SK-N-SH (cell line): ENCODE measurements at regions not wholly inside any gene's neighbourhood (a gene's known extent, or its start where the extent isn't known, plus 50 kb on each side); places are given as distances from the start of the nearest gene placed in this dataset.

Experiments used
- CTCF ChIA-PET: fragments of 300-600, 350-600 bp; formaldehyde crosslinking; extraction: SDS; loops from one replicate; lab custom pipeline; 2021; lab: Yijun Ruan, JAX
- POLR2A ChIA-PET: fragments of 350-600 bp; sonication (Branson Sonifier 250); formaldehyde crosslinking; extraction: SDS; loops from one replicate; lab custom pipeline; 2020; ENCODE audit warnings: antibody characterized with exemption, inconsistent platforms; lab: Yijun Ruan, JAX
- DNase-seq: peaks from one replicate; pipeline ENCODE4 v3.0.0; 2012
- H2AFZ ChIP-seq: fragments of 200-600 bp; sonication (generic); 2 replicates; pipeline ENCODE4 v1.8.1; 2016; ENCODE audit warnings: antibody characterized with exemption, mild to moderate bottlenecking, low read depth
- H3F3A ChIP-seq: fragments of 200-600 bp; sonication (generic); replicated peaks from 2 replicates; pipeline ENCODE3; 2016; ENCODE audit warnings: antibody characterized with exemption, mild to moderate bottlenecking; ENCODE audit not compliant: insufficient read depth
- H3K27ac ChIP-seq, 2 experiments: fragments of 200-500 bp in 1 of 2; fragments of 200-600 bp in 1 of 2; sonication (Bioruptor generic) in 1 of 2; sonication (generic), shearing (Covaris generic) in 1 of 2; 2 replicates each; pipeline versions ENCODE4 v1.5.1 to v1.6.1; 2014 to 2016; ENCODE audit warnings: low read depth in 2 of 2, inconsistent platforms in 1 of 2, low read length in 1 of 2, mild to moderate bottlenecking in 1 of 2, mixed read lengths in 1 of 2
- H3K27me3 ChIP-seq: fragments of 200-600 bp; sonication (generic), shearing (Covaris generic); 2 replicates; pipeline ENCODE4 v1.6.1; 2016; ENCODE audit warnings: mixed run types; ENCODE audit not compliant: insufficient read depth
- H3K36me3 ChIP-seq, 2 experiments: fragments of 200-500 bp in 1 of 2; fragments of 200-600 bp in 1 of 2; sonication (Bioruptor generic) in 1 of 2; sonication (generic) in 1 of 2; replicated peaks in 1 of 2; 2 replicates each; pipeline versions ENCODE3 to v1.5.1; 2014 to 2016; ENCODE audit warnings: low read length in 1 of 2, mild to moderate bottlenecking in 1 of 2; ENCODE audit not compliant: insufficient read depth in 2 of 2, control insufficient read depth in 1 of 2
- H3K4me1 ChIP-seq, 2 experiments: fragments of 200-500 bp in 1 of 2; fragments of 200-600 bp in 1 of 2; sonication (Bioruptor generic) in 1 of 2; sonication (generic), shearing (Covaris generic) in 1 of 2; 2 replicates each; pipeline versions ENCODE4 v1.5.1 to v1.6.1; 2014 to 2016; ENCODE audit warnings: low read depth in 1 of 2, low read length in 1 of 2, mixed run types in 1 of 2; ENCODE audit not compliant: insufficient read depth in 2 of 2, control insufficient read depth in 1 of 2
- H3K4me2 ChIP-seq: fragments of 200-600 bp; sonication (generic), shearing (Covaris generic); 2 replicates; pipeline ENCODE4 v1.6.1; 2017; ENCODE audit warnings: mixed run types
- H3K4me3 ChIP-seq, 2 experiments: fragments of 200-500 bp in 1 of 2; fragments of 200-600 bp in 1 of 2; sonication (Bioruptor generic) in 1 of 2; sonication (generic), shearing (Covaris generic) in 1 of 2; 2 replicates each; pipeline versions ENCODE4 v1.5.1 to v1.8.1; 2014 to 2016; ENCODE audit warnings: low read depth in 2 of 2, inconsistent platforms in 1 of 2, low read length in 1 of 2, mild to moderate bottlenecking in 1 of 2, mixed read lengths in 1 of 2, moderate library complexity in 1 of 2
- H3K79me2 ChIP-seq: fragments of 200-600 bp; sonication (generic); 2 replicates; pipeline ENCODE4 v1.8.1; 2017; ENCODE audit warnings: mild to moderate bottlenecking; ENCODE audit not compliant: insufficient read depth
- H3K9ac ChIP-seq: fragments of 200-600 bp; sonication (generic); 2 replicates; pipeline ENCODE4 v1.6.1; 2017; ENCODE audit warnings: mixed run types
- H3K9me2 ChIP-seq: fragments of 200-600 bp; sonication (generic); 2 replicates; pipeline ENCODE4 v1.6.1; 2017; ENCODE audit warnings: mixed run types
- H3K9me3 ChIP-seq: fragments of 200-600 bp; sonication (generic); 2 replicates; pipeline ENCODE4 v1.6.1; 2017; ENCODE audit warnings: mixed run types, mild to moderate bottlenecking, moderate library complexity
- H4K20me1 ChIP-seq: fragments of 200-600 bp; sonication (generic); 2 replicates; pipeline ENCODE4 v1.6.1; 2017; ENCODE audit warnings: mild to moderate bottlenecking, mixed run types; ENCODE audit not compliant: insufficient read depth
- FOSL2 ChIP-seq: IDR thresholded peaks from 2 replicates; pipeline ENCODE4 v1.4.0; 2012; ENCODE audit warnings: low read depth, mild to moderate bottlenecking, moderate library complexity, borderline replicate concordance
- FOXM1 ChIP-seq: IDR thresholded peaks from 2 replicates; pipeline ENCODE4 v1.4.0; 2012; ENCODE audit warnings: low read depth, mild to moderate bottlenecking
- MAX ChIP-seq: IDR thresholded peaks from 2 replicates; pipeline ENCODE4 v1.4.0; 2012; ENCODE audit warnings: low read depth
- MEF2A ChIP-seq: IDR thresholded peaks from 2 replicates; pipeline ENCODE4 v1.4.0; 2012; ENCODE audit warnings: low read depth, borderline replicate concordance
- RAD21 ChIP-seq: IDR thresholded peaks from 2 replicates; pipeline ENCODE4 v1.6.1; 2012; ENCODE audit warnings: mild to moderate bottlenecking, low read length
- REST ChIP-seq: IDR thresholded peaks from 2 replicates; pipeline ENCODE4 v1.6.1; 2012; ENCODE audit warnings: mild to moderate bottlenecking, low read depth, low read length, moderate library complexity
- SIN3A ChIP-seq: IDR thresholded peaks from 2 replicates; pipeline ENCODE4 v1.6.1; 2012; ENCODE audit warnings: low read depth, mild to moderate bottlenecking, low read length, moderate library complexity, borderline replicate concordance
- SMC3 ChIP-seq: IDR thresholded peaks from 2 replicates; pipeline ENCODE4 v1.6.1; 2012; ENCODE audit warnings: low read depth, low read length, improper control_type of control experiment
- TAF1 ChIP-seq: IDR thresholded peaks from 2 replicates; pipeline ENCODE4 v1.6.1; 2012; ENCODE audit warnings: low read depth, mild to moderate bottlenecking, low read length, moderate library complexity, borderline replicate concordance
- TEAD4 ChIP-seq: IDR thresholded peaks from 2 replicates; pipeline ENCODE4 v1.4.0; 2012; ENCODE audit warnings: mild to moderate bottlenecking, borderline replicate concordance; ENCODE audit not compliant: insufficient read depth
- USF2 ChIP-seq: fragments of 150-350 bp; IDR thresholded peaks from 2 replicates; pipeline ENCODE4 v1.6.1; 2017; ENCODE audit warnings: antibody characterized with exemption, low read length, low read depth, borderline replicate concordance
- YY1 ChIP-seq: IDR thresholded peaks from 2 replicates; pipeline ENCODE4 v1.4.0; 2012; ENCODE audit warnings: low read depth, mild to moderate bottlenecking
- ZBTB33 ChIP-seq: IDR thresholded peaks from 2 replicates; pipeline ENCODE4 v1.4.0; 2012; ENCODE audit warnings: low read depth, borderline replicate concordance
- WGBS: methylation state at CpG from one replicate; pipeline ENCODE4 v1.1.6; 2017; ENCODE audit warnings: low lambda C conversion rate; 5-methylcytosine and 5-hydroxymethylcytosine counted together
- TF ChIP-seq, protein P1 (sequence below): IDR thresholded peaks from 2 replicates; pipeline ENCODE4; 2012

GRCh38 chr13:39945226-39945625 is 289.8 kb downstream of the COG6 start:
- Histone ChIP-seq H3K9me3 (no peaks in the 10 kb centered on the region), H3K9ac (no peak overlapping the region), H3K79me2 (no peaks in the 10 kb centered on the region), H2AFZ (no peak overlapping the region), H3K27ac (no peak overlapping the region), H4K20me1 (no peaks in the 10 kb centered on the region), H3K4me2 (no peak overlapping the region), H3K9me2 (no peaks in the 10 kb centered on the region), H3K36me3 (no peaks in the 10 kb centered on the region), H3F3A (no peaks in the 10 kb centered on the region), H3K4me1 (no peaks in the 10 kb centered on the region), H3K27me3 (no peaks in the 10 kb centered on the region), H3K4me3 (no peak overlapping the region)
- DNase-seq: no peak
- TF ChIP-seq YY1 (no peak), FOSL2 (no peak), RAD21 (no peak), SIN3A (no peak), TEAD4 (no peak), FOXM1 (no peak), MEF2A (no peak), SMC3 (no peak), TAF1 (no peak), ZBTB33 (no peak), USF2 (no peak), MAX (no peak), REST (no peak)
- TF ChIP-seq, protein P1, sequence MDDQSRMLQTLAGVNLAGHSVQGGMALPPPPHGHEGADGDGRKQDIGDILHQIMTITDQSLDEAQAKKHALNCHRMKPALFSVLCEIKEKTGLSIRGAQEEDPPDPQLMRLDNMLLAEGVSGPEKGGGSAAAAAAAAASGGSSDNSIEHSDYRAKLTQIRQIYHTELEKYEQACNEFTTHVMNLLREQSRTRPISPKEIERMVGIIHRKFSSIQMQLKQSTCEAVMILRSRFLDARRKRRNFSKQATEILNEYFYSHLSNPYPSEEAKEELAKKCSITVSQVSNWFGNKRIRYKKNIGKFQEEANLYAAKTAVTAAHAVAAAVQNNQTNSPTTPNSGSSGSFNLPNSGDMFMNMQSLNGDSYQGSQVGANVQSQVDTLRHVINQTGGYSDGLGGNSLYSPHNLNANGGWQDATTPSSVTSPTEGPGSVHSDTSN: no peak
- ChIA-PET CTCF (no interaction called here), POLR2A (no interaction called here)
- WGBS: 76% methylated on average over 4 of the region's 4 CpGs
